ENCODE measurements at regions not wholly inside any gene's neighbourhood (a gene's known extent, or its start where the extent isn't known, plus 50 kb on each side); places are given as distances from the start of the nearest gene placed in this dataset.

- DNase-seq (ENCODE audit: low read depth in 2 of 3, low spot score in 1 of 3), result no peak
These were observed 178.9 kb upstream of the VRK2 start for GRCh38 chr2:57867730-57868129.

- DNase-seq (ENCODE audit: low read depth in 2 of 3, low spot score in 1 of 3), result no peak
These were observed 177.9 kb upstream of the VRK2 start for GRCh38 chr2:57868619-57869139.

GRCh38 chr2:57869758-57870344 is 176.8 kb upstream of the VRK2 start:
- no peak for DNase-seq (ENCODE audit: low read depth in 2 of 3, low spot score in 1 of 3)

GRCh38 chr2:57876313-57876712 is 170.3 kb upstream of the VRK2 start:
- DNase-seq (ENCODE audit: low read depth in 2 of 3, low spot score in 1 of 3), result no peak

- no peak for DNase-seq (ENCODE audit: low read depth in 2 of 3, low spot score in 1 of 3)
These were observed 168.8 kb upstream of the VRK2 start for GRCh38 chr2:57877811-57878170.

DNA sequence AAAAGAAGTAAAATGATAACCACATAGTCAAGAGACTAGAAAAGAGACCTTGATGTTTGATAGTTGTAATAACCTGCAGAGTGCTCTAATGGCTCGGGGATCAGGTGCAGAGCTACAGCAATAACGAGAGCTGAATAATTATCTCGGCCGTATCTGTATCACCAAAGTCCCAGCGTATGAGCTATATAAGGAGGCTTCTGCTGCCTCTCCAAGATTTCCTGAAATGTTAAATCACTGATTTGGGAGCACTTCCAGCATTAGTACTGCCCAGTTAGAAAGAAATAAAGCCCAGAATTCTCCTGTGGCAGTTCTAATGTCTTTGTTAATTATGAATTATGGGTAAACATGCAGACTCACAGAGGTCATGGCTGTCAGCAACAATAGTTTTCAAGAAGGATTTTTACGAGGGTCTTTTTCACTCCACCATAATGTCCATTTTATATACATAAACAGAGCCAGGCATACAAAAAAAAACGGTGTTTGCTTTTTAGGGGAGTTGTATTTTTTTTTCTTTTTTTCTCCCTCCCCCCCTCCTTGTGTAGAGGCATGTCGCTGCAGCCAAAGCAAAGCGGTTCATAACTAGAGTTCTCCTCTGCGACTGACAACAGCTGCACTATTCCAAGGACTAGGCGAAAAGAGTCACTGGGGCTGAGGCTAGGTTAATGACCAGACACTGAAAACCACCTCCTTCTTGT is 168.3 kb upstream of the VRK2 start:
- no peak for DNase-seq (ENCODE audit: low read depth in 2 of 3, low spot score in 1 of 3)

DNA sequence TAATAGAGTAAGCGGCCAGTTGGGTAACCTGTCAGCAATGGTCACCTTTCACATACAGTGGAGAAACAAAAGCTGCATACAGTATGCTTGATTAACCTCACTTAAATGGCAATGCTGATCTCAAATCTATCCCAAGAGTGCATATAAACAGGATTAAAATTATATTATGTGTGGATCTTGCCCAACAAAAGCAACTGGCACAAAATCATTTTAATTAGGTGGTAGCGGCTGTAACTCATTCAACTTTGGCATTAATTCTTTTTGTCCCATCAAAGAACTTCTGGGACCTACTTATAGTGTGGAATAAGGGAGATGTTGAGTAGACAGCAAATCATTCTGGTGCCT is 167.8 kb upstream of the VRK2 start:
- DNase-seq (ENCODE audit: low read depth in 2 of 3, low spot score in 1 of 3), result no peak

GRCh38 chr2:57880446-57880845 is 166.2 kb upstream of the VRK2 start:
- no peak for DNase-seq (ENCODE audit: low read depth in 2 of 3, low spot score in 1 of 3)

GRCh38 chr2:57880967-57881366 is 165.6 kb upstream of the VRK2 start:
- no peak for DNase-seq (ENCODE audit: low read depth in 2 of 3, low spot score in 1 of 3)

- DNase-seq (ENCODE audit: low read depth in 2 of 3, low spot score in 1 of 3), result no peak
These were observed 164.4 kb upstream of the VRK2 start for GRCh38 chr2:57881998-57882888.

- no peak for DNase-seq (ENCODE audit: low read depth in 2 of 3, low spot score in 1 of 3)
These were observed 163.6 kb upstream of the VRK2 start for GRCh38 chr2:57882895-57883515.

- no peak for DNase-seq (ENCODE audit: low read depth in 2 of 3, low spot score in 1 of 3)
These were observed 162.3 kb upstream of the VRK2 start for GRCh38 chr2:57884281-57884680.

DNA sequence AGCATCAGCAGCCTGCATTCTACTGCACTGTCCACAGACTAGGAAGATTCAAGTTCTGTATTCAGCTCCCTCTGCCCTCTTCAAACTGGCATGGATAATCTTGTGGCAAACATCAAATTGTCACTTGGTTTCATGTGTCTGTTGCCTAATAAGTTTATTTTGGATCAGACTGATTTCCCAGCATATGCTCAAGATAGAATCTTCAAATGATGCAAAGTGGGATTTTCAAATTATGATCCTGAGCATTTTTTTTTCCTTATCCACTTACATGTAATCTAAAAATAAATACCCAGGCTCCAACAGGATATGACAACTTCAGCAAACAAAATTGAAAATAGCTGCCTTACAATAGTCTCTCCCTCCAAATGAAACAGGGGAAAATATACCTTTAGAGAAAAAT is 160.9 kb upstream of the VRK2 start:
- no peak for DNase-seq (ENCODE audit: low read depth in 2 of 3, low spot score in 1 of 3)

DNA sequence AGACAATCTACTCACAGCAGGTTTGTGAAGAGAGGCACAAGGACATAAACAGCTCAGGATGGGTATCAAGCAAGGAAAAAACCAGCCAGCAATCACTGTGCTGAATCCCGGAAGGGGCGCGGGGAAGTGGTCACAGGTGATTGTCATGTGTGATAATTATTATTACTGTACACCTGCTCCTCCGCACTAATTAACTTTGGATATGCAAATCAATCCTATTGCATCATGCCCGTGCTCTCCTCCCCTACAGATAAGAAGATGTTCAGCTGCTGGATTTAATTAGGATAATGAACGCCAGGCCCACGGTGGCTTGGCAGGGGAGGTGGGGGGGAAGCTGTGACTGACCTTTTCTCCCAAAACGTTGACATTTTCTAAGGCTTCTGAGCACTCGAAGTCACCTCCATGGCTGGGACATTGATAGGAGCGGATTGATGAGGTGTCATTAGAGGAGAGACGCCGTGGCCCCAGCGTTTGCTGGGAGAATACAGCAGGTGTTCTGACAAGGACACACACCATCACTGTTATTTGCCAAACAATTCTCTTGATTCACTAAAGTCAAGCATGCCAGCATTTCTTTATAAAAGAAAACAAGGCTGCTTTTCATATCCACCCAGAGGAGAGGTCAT is 160.3 kb upstream of the VRK2 start:
- DNase-seq (ENCODE audit: low read depth in 2 of 3, low spot score in 1 of 3), result no peak

DNA sequence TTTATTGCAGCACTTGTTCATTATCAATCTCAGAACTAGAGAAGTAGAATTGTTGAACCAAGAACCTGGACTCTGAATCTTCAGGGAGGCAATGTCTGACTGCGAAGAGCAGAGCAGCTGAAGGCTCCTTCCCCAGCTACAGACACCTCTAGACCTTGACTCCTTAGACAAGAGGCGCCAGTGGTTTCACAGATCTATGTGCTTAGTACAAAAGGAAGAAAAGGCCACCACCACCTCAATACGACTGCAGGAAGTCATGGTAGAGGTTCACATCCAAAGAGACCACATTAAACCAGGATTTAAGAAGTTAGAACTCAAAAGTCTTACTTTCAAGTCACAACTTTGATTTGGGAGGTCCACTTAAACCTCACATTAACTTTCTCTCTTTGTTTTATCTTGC is 158.1 kb upstream of the VRK2 start:
- no peak for DNase-seq (ENCODE audit: low read depth in 2 of 3, low spot score in 1 of 3)

GRCh38 chr2:57890464-57890863 is 156.1 kb upstream of the VRK2 start:
- DNase-seq (ENCODE audit: low read depth in 2 of 3, low spot score in 1 of 3), result no peak

- no peak for DNase-seq (ENCODE audit: low read depth in 2 of 3, low spot score in 1 of 3)
These were observed 155.4 kb upstream of the VRK2 start for GRCh38 chr2:57891086-57891712.

DNA sequence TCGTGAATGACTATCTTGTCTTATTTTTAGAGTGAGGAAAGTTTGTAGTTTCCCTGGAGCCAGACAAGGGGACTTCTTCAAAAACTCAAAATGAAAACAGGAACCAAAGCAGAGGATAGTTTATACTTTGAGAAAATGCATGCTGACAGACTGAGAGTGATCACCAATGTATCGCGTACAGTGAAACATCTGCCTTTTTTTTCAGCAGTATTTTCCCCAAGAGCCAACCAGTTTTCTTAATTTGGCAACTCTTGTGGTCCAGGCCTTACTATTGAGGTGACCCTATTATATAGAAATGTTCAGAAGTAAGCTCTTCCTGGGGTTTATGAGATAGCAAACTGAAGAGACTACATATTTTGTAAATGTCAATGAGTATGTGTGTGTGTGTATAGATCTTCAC is 153.7 kb upstream of the VRK2 start:
- no peak for DNase-seq (ENCODE audit: low read depth in 2 of 3, low spot score in 1 of 3)

- no peak for DNase-seq (ENCODE audit: low read depth in 2 of 3, low spot score in 1 of 3)
These were observed 153.3 kb upstream of the VRK2 start for GRCh38 chr2:57893347-57893746.

DNA sequence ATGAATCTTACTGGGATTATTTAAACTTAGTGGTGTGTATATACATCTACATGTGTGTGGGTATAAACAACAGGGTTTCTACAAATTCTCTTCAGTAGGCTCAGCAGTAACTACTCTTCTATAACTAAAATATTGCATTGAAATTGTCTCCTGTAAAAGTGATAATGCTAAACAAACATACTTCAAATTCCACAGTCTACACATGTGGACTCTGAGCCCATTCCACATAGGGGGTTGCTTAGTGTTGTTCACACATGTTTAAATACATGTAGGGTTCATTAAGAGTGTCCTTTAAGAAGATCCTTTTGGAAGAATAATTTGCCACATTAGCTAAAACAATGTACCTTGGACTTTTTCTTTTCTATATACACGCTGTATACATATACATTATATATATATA is 152.8 kb upstream of the VRK2 start:
- DNase-seq (ENCODE audit: low read depth in 2 of 3, low spot score in 1 of 3), result no peak

DNA sequence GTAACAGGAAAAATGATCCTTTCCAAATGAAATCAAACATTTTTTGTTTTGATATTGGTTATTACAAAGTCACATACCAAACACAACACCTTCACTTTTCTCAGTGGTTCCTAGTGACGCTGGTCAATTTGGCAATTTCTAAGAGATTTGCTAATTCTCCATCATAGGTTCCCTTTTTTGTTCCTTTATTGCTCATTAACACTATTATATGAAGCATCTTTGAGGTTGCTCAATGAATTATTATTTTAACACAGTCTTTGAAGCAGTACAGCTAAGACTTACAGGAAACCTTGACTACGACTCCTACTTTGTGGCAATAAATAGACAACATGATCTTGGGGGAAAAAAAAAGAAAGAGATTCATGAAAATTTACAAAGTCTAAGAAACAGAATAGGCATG is 152.2 kb upstream of the VRK2 start:
- DNase-seq (ENCODE audit: low read depth in 2 of 3, low spot score in 1 of 3), result no peak
